ENCODE measurements at regions not wholly inside any gene's neighbourhood (a gene's known extent, or its start where the extent isn't known, plus 50 kb on each side); places are given as distances from the start of the nearest gene placed in this dataset.

GRCh38 chr6:2502998-2503674, 247.6 kb downstream of the MYLK4 start:
- no peak for DNase-seq

- no peak for DNase-seq
Observed at GRCh38 chr6:2502096-2502997, 248.4 kb downstream of the MYLK4 start.

GRCh38 chr6:2497922-2498623, 252.6 kb downstream of the MYLK4 start:
- no peak for DNase-seq

GRCh38 chr6:2496291-2496690, 250.9 kb upstream of the GMDS start:
- no peak for DNase-seq

GRCh38 chr6:2492686-2493523, 247.5 kb upstream of the GMDS start:
- no peak for DNase-seq

- DNase-seq, result no peak
Observed at GRCh38 chr6:2491137-2491536, 245.7 kb upstream of the GMDS start.

GRCh38 chr6:2488578-2488977, 243.2 kb upstream of the GMDS start:
- no peak for DNase-seq

GRCh38 chr6:2485116-2485515, 239.7 kb upstream of the GMDS start:
- no peak for DNase-seq

- DNase-seq, result no peak
Observed at GRCh38 chr6:2482773-2483172, 237.4 kb upstream of the GMDS start.

GRCh38 chr6:2481307-2481706, 235.9 kb upstream of the GMDS start:
- DNase-seq, result no peak

- no peak for DNase-seq
Observed at GRCh38 chr6:2480267-2480966, 235.0 kb upstream of the GMDS start.

GRCh38 chr6:2478200-2478599, 232.8 kb upstream of the GMDS start:
- peak; percentile 76 for DNase-seq

- no peak for DNase-seq
Observed at GRCh38 chr6:2477666-2478065, 232.3 kb upstream of the GMDS start.

- DNase-seq, result no peak
Observed at GRCh38 chr6:2477250-2477649, 231.8 kb upstream of the GMDS start.

- no peak for DNase-seq
Observed at GRCh38 chr6:2476376-2476775, 231.0 kb upstream of the GMDS start.

- no peak for DNase-seq
Observed at GRCh38 chr6:2471472-2471871, 226.1 kb upstream of the GMDS start.

GRCh38 chr6:2469428-2469827, 224.0 kb upstream of the GMDS start:
- DNase-seq, result no peak

- no peak for DNase-seq
Observed at GRCh38 chr6:2468601-2468955, 223.2 kb upstream of the GMDS start.

- DNase-seq, result no peak
Observed at GRCh38 chr6:2467929-2468600, 222.7 kb upstream of the GMDS start.

GRCh38 chr6:2465336-2465735, 219.9 kb upstream of the GMDS start:
- DNase-seq, result no peak

GRCh38 chr6:2464641-2465040, 219.2 kb upstream of the GMDS start:
- DNase-seq, result no peak
